ENCODE measurements at regions not wholly inside any gene's neighbourhood (a gene's known extent, or its start where the extent isn't known, plus 50 kb on each side); places are given as distances from the start of the nearest gene placed in this dataset.

GRCh38 chr10:4519658-4520402, 306.2 kb upstream of the AKR1E2 start:
- intact Hi-C loops (cut with micrococcal nuclease) = no loop called here
- 2% methylated on average over 3 of the region's 3 CpGs for WGBS (ENCODE audit: insufficient coverage, low coverage, missing lambda C conversion rate)
- no peaks in the 10 kb centered on the region for H3K36me3 ChIP-seq (ENCODE audit: control insufficient read depth, insufficient read depth, low read length)
- H3K27me3 ChIP-seq (ENCODE audit: control insufficient read depth in 2 of 2, insufficient read depth in 2 of 2, low read length in 2 of 2) = peaks cover 2 to 7% of the 10 kb centered on the region in 2 experiments; a peak in 3 of 5 replicates
- no peaks in the 10 kb centered on the region for H3K9me3 ChIP-seq (replicated peaks; ENCODE audit: control insufficient read depth, insufficient read depth, low read depth, low read length)
- DNase-seq (ENCODE audit: extremely low read depth in 1 of 4, low spot score in 3 of 4) = no peak
- no peaks in the 10 kb centered on the region for H3K9me1 ChIP-seq (ENCODE audit: control insufficient read depth, insufficient read depth, low read length)
- ChIA-PET CTCF (ENCODE audit: low intra/inter-chr PET ratio) (no interaction called here), POLR2A (no interaction called here)
- in situ Hi-C loops (cut with MboI) = no loop called here
- BruUV-seq (replicated peaks) = no TSS peak
- no peaks in the 10 kb centered on the region for H3K79me2 ChIP-seq (ENCODE audit: control insufficient read depth, insufficient read depth, low read length)
- 0 out of 2 replicates have a peak, but pooled peaks have one; percentile 12 for TF ChIP-seq ZSCAN32 (CRISPR knock-in tag; IDR thresholded peaks at IDR 0.05)
- TF ChIP-seq CEBPG (CRISPR knock-in tag; IDR thresholded peaks at IDR 0.05) = no peak
- TF ChIP-seq CEBPG (tag; conservative IDR thresholded peaks at IDR 0.05 in 1 of 2, IDR thresholded peaks at IDR 0.05 in 1 of 2) = peak; percentile 89 to 91
- TF ChIP-seq SIRT6 (IDR thresholded peaks at IDR 0.05; ENCODE audit: low read depth, low read length) = no peak
- no peak for TF ChIP-seq CTCFL (IDR thresholded peaks at IDR 0.05; ENCODE audit: borderline replicate concordance, insufficient read depth, low read depth, low read length, poor library complexity, severe bottlenecking)
- TF ChIP-seq BACH1 (tag; IDR thresholded peaks at IDR 0.05) = no peak
- peak in 1 of 2 experiments; percentile 29; a peak in 1 of 4 replicates for TF ChIP-seq TRIM24 (IDR thresholded peaks at IDR 0.05)
- no peak for TF ChIP-seq ZMIZ1 (IDR thresholded peaks at IDR 0.05; ENCODE audit: low read depth in 2 of 2, low read length in 2 of 2)
- TF ChIP-seq CEBPB (tag; IDR thresholded peaks at IDR 0.05) = peak; percentile 74
- TF ChIP-seq MCM7 (IDR thresholded peaks at IDR 0.05) = no peak
- TF ChIP-seq ZSCAN29 (IDR thresholded peaks at IDR 0.05) = no peak
- peak; percentile 82 for TF ChIP-seq ATF3 (IDR thresholded peaks at IDR 0.05)
- TF ChIP-seq ATF3 (CRISPR knock-in tag; conservative IDR thresholded peaks at IDR 0.05) = no peak
- TF ChIP-seq TFAM (CRISPR knock-in tag; conservative IDR thresholded peaks at IDR 0.05) = no peak
- H3K4me3 ChIP-seq = no peak overlapping the region
- no peak for ATAC-seq
- H3K27ac ChIP-seq (ENCODE audit: extremely low read depth, low read depth, low read length) = no peak overlapping the region
- no peak overlapping the region for H2AFZ ChIP-seq (ENCODE audit: low read depth, low read length)
- no peaks in the 10 kb centered on the region for H3K4me1 ChIP-seq (replicated peaks in 1 of 2; ENCODE audit: control insufficient read depth in 2 of 2, insufficient read depth in 2 of 2, low read length in 2 of 2)
- H3K4me2 ChIP-seq (ENCODE audit: insufficient read depth, low read length) = no peak overlapping the region
- no peak for FAIRE-seq
- H3K9ac ChIP-seq (ENCODE audit: insufficient read depth in 1 of 2, low read depth in 2 of 2, low read length in 2 of 2) = no peak overlapping the region
- no peaks in the 10 kb centered on the region for H4K20me1 ChIP-seq (replicated peaks; ENCODE audit: control insufficient read depth, insufficient read depth, low read length)

Data from K562 (cell line).